ENCODE measurements at regions not wholly inside any gene's neighbourhood (a gene's known extent, or its start where the extent isn't known, plus 50 kb on each side); places are given as distances from the start of the nearest gene placed in this dataset.
"Not testable (repeated sequence)": the region's sequence is repeated elsewhere in the genome, so short reads cannot be mapped to it uniquely, and the experiment has no call there.

GRCh38 chr13:59373341-59373740 is 790.4 kb downstream of the DIAPH3 start:
- DNase-seq: no peak

DNA sequence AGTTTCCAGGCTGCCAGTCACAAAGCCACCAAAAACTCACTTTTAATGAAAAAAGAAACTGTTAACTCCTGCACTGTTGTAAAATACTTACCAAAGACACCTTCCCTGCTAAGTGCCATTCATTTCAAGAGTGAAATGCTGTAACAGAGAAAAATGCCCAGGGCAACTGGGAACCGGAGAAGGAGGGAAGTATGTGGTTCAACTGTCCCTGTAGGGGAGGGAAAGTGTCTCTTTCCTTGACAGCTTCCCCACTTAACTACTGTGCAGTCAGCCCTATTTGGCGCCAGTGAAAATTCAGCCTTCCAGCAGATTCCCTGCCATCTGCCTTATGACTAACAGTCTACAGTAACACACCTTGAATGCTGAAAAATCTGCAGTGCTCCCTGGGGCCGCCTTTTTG is 789.0 kb downstream of the DIAPH3 start:
- no peak for DNase-seq

GRCh38 chr13:59384154-59384553 is 779.6 kb downstream of the DIAPH3 start:
- no peak for DNase-seq

- peak; percentile 44 for DNase-seq
Observed at GRCh38 chr13:59391696-59392095, 772.0 kb downstream of the DIAPH3 start.

DNA sequence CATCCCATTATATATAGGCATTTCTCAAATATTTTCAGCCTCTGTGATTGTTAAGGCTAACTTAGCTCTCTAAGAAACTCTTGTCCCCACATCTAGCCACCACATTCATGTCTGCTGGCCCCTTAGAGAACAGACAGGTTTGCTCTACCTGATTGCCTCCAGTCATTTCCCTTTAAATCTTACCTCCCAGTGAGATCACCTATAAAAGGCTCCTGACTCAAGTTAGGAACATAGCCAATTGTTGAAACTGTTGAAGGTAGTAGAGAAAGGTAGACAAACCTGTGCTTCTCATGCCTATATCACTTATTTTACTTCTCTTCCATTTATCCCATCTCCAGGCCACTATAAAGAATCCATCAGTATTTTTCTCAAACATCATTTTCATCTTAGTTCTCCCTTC is 771.4 kb downstream of the DIAPH3 start:
- no peak for DNase-seq

DNA sequence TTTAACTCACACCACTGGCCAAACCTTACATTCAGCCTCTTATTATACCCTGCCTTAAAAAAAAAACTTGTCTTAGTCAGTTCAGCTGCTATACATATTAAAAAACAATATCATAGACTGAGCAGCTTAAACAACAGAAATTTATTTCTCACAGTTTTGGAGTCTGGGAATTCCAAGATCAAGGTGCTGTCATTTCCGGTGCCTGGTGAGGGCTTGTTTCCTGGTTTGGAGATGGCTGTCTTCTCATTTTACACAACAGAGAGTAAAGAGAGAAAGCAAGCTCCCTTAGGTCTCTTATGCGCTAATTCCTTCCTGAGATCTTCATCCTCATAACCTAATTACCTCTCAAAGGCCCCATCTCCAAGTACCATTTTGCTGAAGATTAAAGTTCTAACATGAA is 769.2 kb downstream of the DIAPH3 start:
- DNase-seq: no peak

- DNase-seq: no peak
Observed at GRCh38 chr13:59398127-59398526, 765.6 kb downstream of the DIAPH3 start.

DNA sequence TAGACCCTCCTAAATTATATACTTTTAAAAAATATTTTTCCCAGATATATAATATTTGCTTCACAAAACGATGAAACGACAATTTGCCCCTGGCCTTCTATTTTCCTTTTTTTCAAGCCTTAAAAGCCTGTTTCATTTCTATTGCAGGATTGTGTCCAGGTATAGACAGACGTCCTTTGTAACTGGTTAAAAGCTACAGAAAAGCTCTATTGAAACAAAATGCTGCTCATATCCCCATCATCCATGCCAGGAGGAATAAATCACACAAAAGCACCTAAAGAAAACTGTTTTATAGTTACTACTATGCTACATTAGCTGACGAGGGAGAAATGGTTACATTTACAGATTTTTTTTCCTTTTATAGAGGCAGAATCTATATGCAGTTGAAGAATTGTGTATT is 765.1 kb downstream of the DIAPH3 start:
- no peak for DNase-seq

- DNase-seq: no peak
Observed at GRCh38 chr13:59399513-59399912, 764.2 kb downstream of the DIAPH3 start.

DNA sequence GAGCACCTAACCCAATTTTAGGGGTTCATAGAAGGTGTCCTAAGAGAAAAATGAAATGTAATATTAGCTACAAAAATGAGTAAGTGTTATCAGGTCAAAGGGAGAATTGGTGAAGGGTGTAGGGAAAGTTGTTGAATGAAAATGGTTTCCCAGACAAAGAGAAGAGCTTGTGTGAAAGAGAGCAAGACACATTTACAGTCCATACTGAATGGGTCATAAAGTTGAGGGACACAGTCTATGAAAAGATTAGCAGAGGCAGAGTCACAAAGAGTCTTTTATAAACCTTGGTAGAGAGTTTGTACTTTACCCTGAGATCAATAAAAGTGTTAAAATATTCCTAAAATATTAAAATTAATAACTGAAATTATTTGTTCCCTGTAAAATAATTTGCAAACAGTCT is 759.4 kb downstream of the DIAPH3 start:
- no peak for DNase-seq

- DNase-seq: not testable (repeated sequence)
Observed at GRCh38 chr13:59407251-59407650, 756.5 kb downstream of the DIAPH3 start.

DNA sequence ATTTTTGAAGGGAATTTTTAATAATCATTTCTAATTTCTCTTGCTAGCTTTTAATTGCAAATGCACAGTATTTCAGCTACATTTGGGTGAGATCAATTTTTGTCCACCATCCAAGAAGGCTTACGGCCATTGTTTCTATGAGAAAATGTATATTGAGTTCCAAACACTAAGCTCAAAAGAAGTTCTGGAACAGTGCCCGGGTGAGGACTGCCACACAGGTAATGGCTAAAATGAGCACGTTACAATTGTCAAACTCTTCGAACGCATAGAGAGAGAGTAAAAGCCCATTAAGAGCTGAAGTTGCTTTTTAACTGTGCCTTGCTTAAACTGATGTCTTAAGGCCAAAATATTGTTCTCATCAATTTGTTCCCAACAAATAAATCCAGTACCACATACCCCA is 755.0 kb downstream of the DIAPH3 start:
- DNase-seq: peak; percentile 73

DNA sequence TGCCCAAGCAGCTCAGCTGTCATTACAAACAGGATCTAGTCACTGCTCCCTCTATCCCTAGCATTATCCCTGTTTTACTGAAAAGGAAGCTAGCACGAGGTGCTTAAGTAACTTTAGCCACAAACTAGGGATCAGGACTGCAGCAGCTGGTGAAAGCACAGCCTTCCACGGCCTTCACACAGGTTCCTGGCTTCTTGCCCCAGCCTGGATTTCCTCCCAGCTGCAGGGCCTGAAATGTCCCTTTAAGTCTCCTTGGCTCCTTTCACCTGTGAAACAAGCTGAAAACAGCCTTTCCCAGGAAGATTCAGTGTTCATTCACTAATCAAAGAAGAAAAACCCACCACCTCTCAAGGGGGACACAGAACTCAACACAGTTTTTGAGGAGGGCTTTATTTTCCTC is 754.5 kb downstream of the DIAPH3 start:
- peak; percentile 27 for DNase-seq

- peak; percentile 2 for DNase-seq
Observed at GRCh38 chr13:59409634-59410200, 754.0 kb downstream of the DIAPH3 start.

GRCh38 chr13:59413126-59413525 is 750.6 kb downstream of the DIAPH3 start:
- no peak for DNase-seq

DNA sequence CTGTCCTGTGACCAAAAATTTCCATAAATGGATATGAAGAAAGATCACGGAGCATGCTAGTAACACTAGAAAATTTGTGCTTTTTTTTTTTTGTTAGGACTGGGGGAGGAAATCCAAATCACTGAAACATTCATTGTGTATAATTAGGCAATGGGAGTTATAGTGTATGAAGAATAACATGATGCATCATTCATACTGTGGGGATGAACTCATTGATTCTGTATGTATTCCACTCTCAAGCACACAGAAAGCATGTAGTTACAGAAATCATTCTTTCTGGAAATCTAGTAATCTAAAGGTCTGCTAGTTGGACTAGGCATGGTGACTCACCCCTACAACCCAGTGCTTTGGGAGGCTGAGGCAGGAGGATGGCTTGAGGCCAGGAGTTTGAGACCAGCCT is 749.7 kb downstream of the DIAPH3 start:
- DNase-seq: no peak

GRCh38 chr13:59415498-59415897 is 748.2 kb downstream of the DIAPH3 start:
- no peak for DNase-seq

DNA sequence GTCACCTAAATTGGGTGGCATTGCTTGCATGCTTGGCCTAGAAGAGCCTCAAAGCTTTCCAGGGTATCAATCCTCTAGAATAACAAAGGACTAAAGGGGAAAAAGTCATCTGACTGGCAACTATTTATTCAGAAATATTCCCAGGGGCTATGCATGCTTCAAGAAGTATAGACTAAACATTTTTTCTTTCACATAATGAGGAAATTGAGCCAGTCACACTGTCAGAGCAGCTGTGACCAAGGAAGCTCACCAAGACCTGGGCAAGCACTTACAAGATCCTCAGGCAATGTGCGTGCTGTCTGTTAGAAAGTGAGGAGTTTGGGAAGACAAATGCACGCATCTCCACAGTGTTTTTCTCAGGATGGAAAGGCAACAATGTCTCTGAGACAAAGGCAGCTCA is 747.2 kb downstream of the DIAPH3 start:
- DNase-seq: no peak

DNA sequence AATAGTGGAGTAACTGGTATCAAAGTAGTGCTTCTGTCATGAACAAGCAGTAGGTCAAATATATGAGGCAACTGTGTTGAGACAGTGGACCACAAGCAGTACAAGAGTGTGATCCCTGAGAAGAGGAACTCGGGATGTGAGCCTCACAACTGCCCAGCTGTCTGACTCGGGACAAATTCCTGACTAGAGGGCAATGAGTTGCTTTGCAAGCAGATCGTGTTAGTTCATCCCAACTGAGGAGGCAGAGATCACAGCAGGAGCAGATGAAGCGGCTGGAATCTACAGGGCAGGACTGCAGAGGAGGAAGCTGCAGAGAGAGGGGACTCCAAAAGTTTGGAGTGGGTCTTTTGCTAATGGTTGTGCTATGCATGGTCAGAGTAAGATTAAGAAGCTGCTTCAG is 741.1 kb downstream of the DIAPH3 start:
- DNase-seq: no peak

GRCh38 chr13:59423708-59424340 is 739.9 kb downstream of the DIAPH3 start:
- no peak for DNase-seq

GRCh38 chr13:59424661-59425060 is 739.1 kb downstream of the DIAPH3 start:
- no peak for DNase-seq

DNA sequence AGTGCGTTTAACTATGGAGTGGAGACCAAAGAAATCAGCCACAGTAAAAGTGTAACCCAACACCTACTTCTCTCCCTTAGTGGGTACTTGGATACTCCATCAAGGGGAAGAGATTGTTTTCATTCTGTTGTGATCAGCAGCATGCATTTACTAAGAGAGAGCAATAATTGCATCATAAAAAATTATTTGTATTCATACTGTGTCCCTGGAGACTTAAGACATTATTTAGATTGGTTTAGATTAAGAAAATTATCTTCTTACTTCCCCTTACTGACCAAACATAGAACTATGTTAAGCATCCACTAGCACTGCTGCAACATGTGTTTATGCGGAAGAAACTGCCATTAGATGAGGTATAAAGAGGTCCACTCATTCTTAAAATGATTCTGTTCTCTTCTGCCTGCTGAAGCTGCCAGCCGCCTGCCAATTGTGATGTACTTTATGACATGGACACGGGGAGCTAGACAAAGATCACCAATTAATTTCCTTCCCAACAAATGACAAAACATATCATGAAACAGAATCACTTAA is 738.5 kb downstream of the DIAPH3 start:
- DNase-seq: no peak

GRCh38 chr13:59435024-59435423 is 728.7 kb downstream of the DIAPH3 start:
- DNase-seq: no peak

DNA sequence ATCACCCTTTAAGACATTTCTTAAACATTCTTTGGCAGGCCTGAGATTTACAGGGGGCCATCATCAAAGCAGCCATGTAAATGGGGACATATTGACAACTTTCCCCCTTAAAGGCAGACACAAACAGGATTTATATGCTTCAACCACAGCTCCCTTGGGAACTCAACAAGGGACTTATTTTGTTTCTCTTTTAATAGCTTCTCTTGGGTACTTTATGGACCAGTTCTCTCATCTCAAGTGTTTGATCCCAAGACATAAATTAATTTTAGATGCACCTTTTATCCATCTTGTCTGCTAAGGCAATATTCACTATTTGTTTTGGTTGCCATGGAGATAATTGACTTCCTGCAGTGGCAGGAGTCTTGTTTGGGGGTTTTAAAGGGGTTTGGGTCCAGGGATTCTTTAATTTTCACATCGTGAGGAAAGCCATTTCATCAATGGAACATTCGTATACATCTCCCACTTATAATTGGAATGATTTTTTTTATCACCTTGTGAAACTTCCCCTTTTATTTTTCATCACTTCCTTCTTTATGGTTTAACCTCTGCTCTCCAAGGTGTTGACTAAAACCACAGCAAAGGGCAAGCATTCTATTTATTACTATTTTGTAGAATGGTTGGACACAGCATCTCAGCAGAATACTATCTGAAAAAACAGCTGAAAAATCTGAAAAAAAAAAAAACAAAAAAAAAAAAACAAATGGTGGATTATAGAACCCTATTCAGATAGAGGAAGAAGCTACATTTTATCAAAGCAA is 726.0 kb downstream of the DIAPH3 start:
- no peak for DNase-seq

Data from NCI-H345 (cell line).